GM12878 (cell line): ENCODE measurements at regions not wholly inside any gene's neighbourhood (a gene's known extent, or its start where the extent isn't known, plus 50 kb on each side); places are given as distances from the start of the nearest gene placed in this dataset.

Experiments
- ATAC-seq: fragments of 200-7000 bp; cut with Tn5 transposase; 3 replicates; pipeline ENCODE4 v1.9.1; 2020; ENCODE audit warnings: mild to moderate bottlenecking, moderate library complexity
- BruUV-seq: library from RNA; stranded (reverse); fragments of 400-500 nt; replicated peaks from 2 replicates; lab custom pipeline; 2021; lab: Mats Ljungman, UMichigan
- CTCF ChIA-PET: fragments of 300-600 bp; sonication (Branson Sonifier 250); formaldehyde crosslinking; extraction: SDS; loops from one replicate; lab custom pipeline; 2021; ENCODE audit warnings: inconsistent platforms; lab: Yijun Ruan, JAX
- POLR2A ChIA-PET: fragments of 350-600 bp; formaldehyde crosslinking; extraction: SDS; loops from one replicate; lab custom pipeline; 2021; ENCODE audit warnings: inconsistent platforms; lab: Charles Lee
- RAD21 ChIA-PET: fragments of 300-600 bp; sonication (Branson Sonifier 250); formaldehyde crosslinking; loops from one replicate; lab custom pipeline; 2023; ENCODE audit warnings: antibody characterized with exemption; ENCODE audit not compliant: unreplicated experiment; lab: Charles Lee
- SMC1A ChIA-PET: fragments of 300-600 bp; sonication (Branson Sonifier 250); formaldehyde crosslinking; loops from one replicate; lab custom pipeline; 2023; ENCODE audit not compliant: unreplicated experiment, uncharacterized antibody; lab: Charles Lee
- DNase-seq: peaks from one replicate; pipeline ENCODE4 v3.0.0-alpha.2; 2011; ENCODE audit warnings: low read depth, low spot score
- FAIRE-seq: peaks from 3 replicates; lab custom pipeline; 2011; peaks lifted over from hg19 to GRCh38; lab: Jason Lieb, UNC
- H2AFZ ChIP-seq: 2 replicates; pipeline ENCODE4 v1.6.0; 2011; ENCODE audit warnings: low read depth, low read length, control low read depth; ENCODE audit not compliant: control insufficient read depth
- H3K27ac ChIP-seq: 2 replicates; pipeline ENCODE4 v1.5.1; 2011; ENCODE audit warnings: control low read depth; ENCODE audit not compliant: control insufficient read depth, insufficient read depth
- H3K27me3 ChIP-seq, 2 experiments: replicated peaks in 1 of 2; 2 replicates each; pipeline versions ENCODE4 v1.6.0 to v1.6.1; 2011; ENCODE audit warnings: low read length in 1 of 2; ENCODE audit not compliant: control insufficient read depth in 2 of 2, insufficient read depth in 2 of 2
- H3K36me3 ChIP-seq, 2 experiments: 2 replicates each; pipeline ENCODE4 v1.5.1; 2011; ENCODE audit warnings: low read length in 1 of 2; ENCODE audit not compliant: control insufficient read depth in 2 of 2, insufficient read depth in 2 of 2
- H3K4me1 ChIP-seq: 2 replicates; pipeline ENCODE4 v1.6.1; 2011; ENCODE audit warnings: mild to moderate bottlenecking, low read length, moderate library complexity, mixed read lengths; ENCODE audit not compliant: control insufficient read depth, insufficient read depth
- H3K4me2 ChIP-seq: 2 replicates; pipeline ENCODE4 v1.6.0; 2011; ENCODE audit warnings: control low read depth; ENCODE audit not compliant: control insufficient read depth, insufficient read depth
- H3K4me3 ChIP-seq: fragments of 200-600 bp; sonication (generic); 2 replicates; pipeline ENCODE4 v1.5.1; 2016
- H3K79me2 ChIP-seq: 2 replicates; pipeline ENCODE4 v1.6.0; 2011; ENCODE audit warnings: low read length; ENCODE audit not compliant: control insufficient read depth, insufficient read depth
- H3K9ac ChIP-seq: 2 replicates; pipeline ENCODE4 v1.8.0; 2011; ENCODE audit warnings: low read length, control low read depth, mixed read lengths; ENCODE audit not compliant: control insufficient read depth, insufficient read depth
- H3K9me3 ChIP-seq: replicated peaks from 3 replicates; pipeline ENCODE4 v1.5.1; 2011; ENCODE audit warnings: mild to moderate bottlenecking, low read length; ENCODE audit not compliant: control insufficient read depth, insufficient read depth
- H4K20me1 ChIP-seq: 2 replicates; pipeline ENCODE4 v1.6.0; 2011; ENCODE audit not compliant: control insufficient read depth, insufficient read depth
- BACH1 ChIP-seq: fragments of 450-650 bp; IDR thresholded peaks from 2 replicates; pipeline ENCODE4 v1.6.1; 2017; ENCODE audit warnings: mild to moderate bottlenecking, borderline replicate concordance
- BMI1 ChIP-seq: fragments of 450-650 bp; IDR thresholded peaks from 2 replicates; pipeline ENCODE4 v1.6.1; 2016; ENCODE audit warnings: mild to moderate bottlenecking, moderate library complexity, borderline replicate concordance
- NFYA ChIP-seq: IDR thresholded peaks from 2 replicates; pipeline ENCODE4 v1.6.1; 2011; ENCODE audit warnings: low read depth, mild to moderate bottlenecking, low read length, improper control_type of control experiment, borderline replicate concordance
- RUNX3 ChIP-seq: IDR thresholded peaks from 2 replicates; pipeline ENCODE4 v1.6.1; 2012; ENCODE audit warnings: low read length, inconsistent platforms
- SIN3A ChIP-seq: IDR thresholded peaks from 2 replicates; pipeline ENCODE4 v1.6.1; 2012; ENCODE audit warnings: low read depth, low read length, improper control_type of control experiment
- TBL1XR1 ChIP-seq: IDR thresholded peaks from 2 replicates; pipeline ENCODE4 v1.6.1; 2012; ENCODE audit warnings: low read depth, low read length, improper control_type of control experiment
- WRNIP1 ChIP-seq: IDR thresholded peaks from 2 replicates; pipeline ENCODE4 v1.6.1; 2011; ENCODE audit warnings: low read depth, low read length, improper control_type of control experiment, borderline replicate concordance
- ZBTB4 ChIP-seq: fragments of 450-650 bp; formaldehyde crosslinking; IDR thresholded peaks from 2 replicates; pipeline ENCODE4 v1.4.0; 2022; ENCODE audit warnings: mild to moderate bottlenecking, moderate library complexity
- WGBS: methylation state at CpG from one replicate; pipeline ENCODE4 v1.1.6; 2016; ENCODE audit warnings: low lambda C conversion rate; ENCODE audit not compliant: insufficient replicate concordance, insufficient coverage; ENCODE audit errors: missing lambda C conversion rate; 5-methylcytosine and 5-hydroxymethylcytosine counted together
- in situ Hi-C: fragments of 300-500 bp; cut with MboI; formaldehyde crosslinking; loops from 9 replicates; pipeline ENCODE4 v1.14.3; 2018; ENCODE audit warnings: mixed read lengths
- intact Hi-C: fragments of 100-400 bp; cut with micrococcal nuclease; formaldehyde crosslinking; loops from one replicate; pipeline ENCODE4 v1.14.2; 2022; ENCODE audit not compliant: unreplicated experiment

GRCh38 chr2:38159597-38159996 lies 83.6 kb upstream of the CYP1B1 start (continued):
- no peak for TF ChIP-seq WRNIP1

- Histone ChIP-seq H3K79me2 (no peaks in the 10 kb centered on the region), H3K4me1 (no peaks in the 10 kb centered on the region), H3K9me3 (no peaks in the 10 kb centered on the region; the same call in 2 of the 3 replicates), H3K4me2 (no peak overlapping the region), H3K36me3 (no peaks in the 10 kb centered on the region), H3K27me3 (no peaks in the 10 kb centered on the region; a peak in 1 of 4 replicates), H3K4me3 (no peak overlapping the region), H2AFZ (no peak overlapping the region), H4K20me1 (no peaks in the 10 kb centered on the region), H3K9ac (no peak overlapping the region), H3K27ac (no peak overlapping the region)
- in situ Hi-C loops, result no loop called here
- intact Hi-C loops, result no loop called here
- FAIRE-seq, result no peak
- CTCF ChIA-PET, result no interaction called here
- BruUV-seq, result no TSS peak
- WGBS, result 49% methylated on average over 6 of the region's 6 CpGs
- no peak for DNase-seq
- RAD21 ChIA-PET, result no interaction called here
- SMC1A ChIA-PET, result interaction anchor here (1.0 kb wide), 1 partner anchor 12 kb away, joined by 3 read pairs; no protein-coding TSS in a partner anchor
- ATAC-seq, result no peak
- POLR2A ChIA-PET, result no interaction called here
- TF ChIP-seq SIN3A, result no peak
- TF ChIP-seq ZBTB4 (CRISPR knock-in tag), result no peak
- no peak for TF ChIP-seq RUNX3
- no peak for TF ChIP-seq TBL1XR1
- TF ChIP-seq BMI1, result no peak
- TF ChIP-seq BACH1, result no peak
- TF ChIP-seq NFYA, result no peak
These were observed 83.2 kb upstream of the CYP1B1 start for GRCh38 chr2:38159191-38159590.
